ENCODE measurements at regions not wholly inside any gene's neighbourhood (a gene's known extent, or its start where the extent isn't known, plus 50 kb on each side); places are given as distances from the start of the nearest gene placed in this dataset.

GRCh38 chr20:11844691-11845090, 73.0 kb upstream of the BTBD3 start:
- TF ChIP-seq, protein P1, sequence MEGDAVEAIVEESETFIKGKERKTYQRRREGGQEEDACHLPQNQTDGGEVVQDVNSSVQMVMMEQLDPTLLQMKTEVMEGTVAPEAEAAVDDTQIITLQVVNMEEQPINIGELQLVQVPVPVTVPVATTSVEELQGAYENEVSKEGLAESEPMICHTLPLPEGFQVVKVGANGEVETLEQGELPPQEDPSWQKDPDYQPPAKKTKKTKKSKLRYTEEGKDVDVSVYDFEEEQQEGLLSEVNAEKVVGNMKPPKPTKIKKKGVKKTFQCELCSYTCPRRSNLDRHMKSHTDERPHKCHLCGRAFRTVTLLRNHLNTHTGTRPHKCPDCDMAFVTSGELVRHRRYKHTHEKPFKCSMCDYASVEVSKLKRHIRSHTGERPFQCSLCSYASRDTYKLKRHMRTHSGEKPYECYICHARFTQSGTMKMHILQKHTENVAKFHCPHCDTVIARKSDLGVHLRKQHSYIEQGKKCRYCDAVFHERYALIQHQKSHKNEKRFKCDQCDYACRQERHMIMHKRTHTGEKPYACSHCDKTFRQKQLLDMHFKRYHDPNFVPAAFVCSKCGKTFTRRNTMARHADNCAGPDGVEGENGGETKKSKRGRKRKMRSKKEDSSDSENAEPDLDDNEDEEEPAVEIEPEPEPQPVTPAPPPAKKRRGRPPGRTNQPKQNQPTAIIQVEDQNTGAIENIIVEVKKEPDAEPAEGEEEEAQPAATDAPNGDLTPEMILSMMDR (conservative IDR thresholded peaks at IDR 0.05), result no peak
- TF ChIP-seq EZH2 (IDR thresholded peaks at IDR 0.05; ENCODE audit: low read depth), result no peak
